Astrocyte (in vitro differentiated cells and primary cell): ENCODE measurements at regions not wholly inside any gene's neighbourhood (a gene's known extent, or its start where the extent isn't known, plus 50 kb on each side); places are given as distances from the start of the nearest gene placed in this dataset.

Experiments
- EZH2 ChIP-seq: IDR thresholded peaks from 2 replicates; pipeline ENCODE4 v1.6.1; 2012; ENCODE audit warnings: mild to moderate bottlenecking, low read length, inconsistent platforms; ENCODE audit not compliant: insufficient read depth
- TF ChIP-seq, protein P1 (sequence below): IDR thresholded peaks from 2 replicates; pipeline ENCODE4 v1.5.1; 2011; ENCODE audit warnings: low read depth, mild to moderate bottlenecking, inconsistent platforms, low read length, moderate library complexity; ENCODE audit not compliant: insufficient read depth

DNA sequence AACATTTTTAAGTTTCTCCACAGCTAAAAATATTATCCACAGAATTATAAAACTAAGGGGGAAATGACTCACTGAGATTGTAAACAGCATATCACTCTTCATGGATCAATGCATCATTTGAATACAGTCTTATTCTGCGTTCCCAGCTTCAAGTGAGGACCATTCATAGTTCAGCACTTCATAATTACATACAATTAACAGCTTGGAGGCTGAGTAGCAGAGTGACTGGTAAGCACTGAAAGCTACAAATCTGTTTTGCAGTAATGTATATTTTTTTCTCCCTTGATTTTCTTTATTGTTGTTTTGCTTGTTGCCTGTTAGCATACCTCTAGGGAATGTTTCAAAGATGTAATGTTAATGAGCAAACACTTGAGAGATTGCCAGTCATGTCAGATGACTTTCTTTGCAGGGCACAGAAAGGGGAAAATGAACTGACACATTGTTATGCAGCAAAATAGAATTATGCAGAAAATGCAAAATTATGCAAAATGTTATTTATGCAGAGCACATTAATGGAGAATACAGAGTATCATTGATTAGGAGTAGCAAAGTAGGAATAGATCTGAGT, 138.6 kb downstream of the RPS29 start:
- TF ChIP-seq, protein P1, sequence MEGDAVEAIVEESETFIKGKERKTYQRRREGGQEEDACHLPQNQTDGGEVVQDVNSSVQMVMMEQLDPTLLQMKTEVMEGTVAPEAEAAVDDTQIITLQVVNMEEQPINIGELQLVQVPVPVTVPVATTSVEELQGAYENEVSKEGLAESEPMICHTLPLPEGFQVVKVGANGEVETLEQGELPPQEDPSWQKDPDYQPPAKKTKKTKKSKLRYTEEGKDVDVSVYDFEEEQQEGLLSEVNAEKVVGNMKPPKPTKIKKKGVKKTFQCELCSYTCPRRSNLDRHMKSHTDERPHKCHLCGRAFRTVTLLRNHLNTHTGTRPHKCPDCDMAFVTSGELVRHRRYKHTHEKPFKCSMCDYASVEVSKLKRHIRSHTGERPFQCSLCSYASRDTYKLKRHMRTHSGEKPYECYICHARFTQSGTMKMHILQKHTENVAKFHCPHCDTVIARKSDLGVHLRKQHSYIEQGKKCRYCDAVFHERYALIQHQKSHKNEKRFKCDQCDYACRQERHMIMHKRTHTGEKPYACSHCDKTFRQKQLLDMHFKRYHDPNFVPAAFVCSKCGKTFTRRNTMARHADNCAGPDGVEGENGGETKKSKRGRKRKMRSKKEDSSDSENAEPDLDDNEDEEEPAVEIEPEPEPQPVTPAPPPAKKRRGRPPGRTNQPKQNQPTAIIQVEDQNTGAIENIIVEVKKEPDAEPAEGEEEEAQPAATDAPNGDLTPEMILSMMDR = no peak
- TF ChIP-seq EZH2 = no peak
